GM10266 (cell line): ENCODE measurements at regions not wholly inside any gene's neighbourhood (a gene's known extent, or its start where the extent isn't known, plus 50 kb on each side); places are given as distances from the start of the nearest gene placed in this dataset.

Experiments
- DNase-seq: peaks from one replicate; pipeline ENCODE4 v3.0.0; 2012; ENCODE audit errors: extremely low spot score
- CTCF ChIP-seq: IDR thresholded peaks from 2 replicates; pipeline ENCODE4 v1.5.1; 2012; ENCODE audit warnings: mild to moderate bottlenecking, low read depth; ENCODE audit not compliant: control insufficient read depth, insufficient read depth; ENCODE audit errors: missing control alignments

GRCh38 chr2:59029058-59029457 is 787.9 kb upstream of the FANCL start:
- DNase-seq = no peak
- no peak for TF ChIP-seq CTCF

GRCh38 chr2:59027320-59027719 is 786.2 kb upstream of the FANCL start:
- TF ChIP-seq CTCF = no peak
- DNase-seq = no peak

- peak; percentile 82 for TF ChIP-seq CTCF
Measured at GRCh38 chr2:59025157-59025757, 784.1 kb upstream of the FANCL start.

GRCh38 chr2:59021786-59022185 is 780.7 kb upstream of the FANCL start:
- TF ChIP-seq CTCF = no peak
- DNase-seq = no peak

More at GRCh38 chr2:59025157-59025757, 784.1 kb upstream of the FANCL start:
- DNase-seq = peak; percentile 37

- DNase-seq = no peak
- no peak for TF ChIP-seq CTCF
Measured at GRCh38 chr2:59019566-59020159, 778.5 kb upstream of the FANCL start.

- DNase-seq = no peak
- TF ChIP-seq CTCF = no peak
Measured at GRCh38 chr2:59018737-59019136, 777.6 kb upstream of the FANCL start.

- no peak for TF ChIP-seq CTCF
- DNase-seq = no peak
Measured at GRCh38 chr2:59015027-59015426, 773.9 kb upstream of the FANCL start.
